ENCODE measurements at regions not wholly inside any gene's neighbourhood (a gene's known extent, or its start where the extent isn't known, plus 50 kb on each side); places are given as distances from the start of the nearest gene placed in this dataset.

- ATAC-seq, result no peak
- H3K27me3 ChIP-seq (ENCODE audit: control insufficient read depth in 1 of 2, insufficient read depth in 2 of 2, low read length in 2 of 2), result peaks cover 0 to 11% of the 10 kb centered on the region in 2 experiments; a peak in 2 of 5 replicates
- BruUV-seq (replicated peaks), result no TSS peak
- ChIA-PET POLR2A (interaction anchor here (7.0 kb wide), 1 partner anchor 64 kb away, joined by 55 read pairs; no protein-coding TSS in a partner anchor), CTCF (ENCODE audit: low intra/inter-chr PET ratio, low total read pairs) (no interaction called here)
- no peaks in the 10 kb centered on the region for H3K79me2 ChIP-seq (ENCODE audit: insufficient read depth, low read length)
- H4K20me1 ChIP-seq (ENCODE audit: insufficient read depth, low read length), result no peaks in the 10 kb centered on the region
- no peak for DNase-seq (ENCODE audit: low spot score)
- H3K4me3 ChIP-seq (replicated peaks in 1 of 3; ENCODE audit: insufficient read depth in 1 of 3, low read depth in 2 of 3, low read length in 3 of 3), result no peak overlapping the region
- H3K4me1 ChIP-seq (ENCODE audit: insufficient read depth, low read length), result peaks cover 67% of the 10 kb centered on the region
- FAIRE-seq, result no peak
- in situ Hi-C loops (cut with HindIII; ENCODE audit: extremely low pct_ligation_motif_present, low pct_unique_long_range_greater_than_20kb), result no loop called here
- no peak overlapping the region for H3K4me2 ChIP-seq (ENCODE audit: low read depth, low read length)
- intact Hi-C loops (cut with micrococcal nuclease; ENCODE audit: unreplicated experiment), result no loop called here
- no peak overlapping the region for H3K9ac ChIP-seq (ENCODE audit: insufficient read depth, low read depth, low read length)
- no peak overlapping the region for H3K27ac ChIP-seq (ENCODE audit: extremely low read length, insufficient read depth, low read length)
- H3K36me3 ChIP-seq (replicated peaks in 1 of 2; ENCODE audit: control insufficient read depth in 1 of 2, insufficient read depth in 2 of 2, low read length in 2 of 2), result no peaks in the 10 kb centered on the region
- WGBS (ENCODE audit: low lambda C conversion rate), result 48% methylated on average over 8 of the region's 8 CpGs
- H3K9me3 ChIP-seq (ENCODE audit: low read length), result no peaks in the 10 kb centered on the region
- H2AFZ ChIP-seq (ENCODE audit: low read length), result no peak overlapping the region
- TF ChIP-seq ZNF589 (CRISPR knock-in tag; conservative IDR thresholded peaks at IDR 0.05) (no peak), ZNF629 (CRISPR knock-in tag; conservative IDR thresholded peaks at IDR 0.05) (no peak), ZNF777 (CRISPR knock-in tag; IDR thresholded peaks at IDR 0.05) (no peak), ZBTB10 (CRISPR knock-in tag; IDR thresholded peaks at IDR 0.05; ENCODE audit: borderline replicate concordance) (no peak), REST (IDR thresholded peaks at IDR 0.05; ENCODE audit: borderline replicate concordance in 1 of 2, low read depth in 1 of 2, low read length in 2 of 2) (peak; percentile 14 to 82), GATAD2A (CRISPR knock-in tag; IDR thresholded peaks at IDR 0.05) (no peak), NFIC (IDR thresholded peaks at IDR 0.05; ENCODE audit: low read length) (no peak), ZNF687 (CRISPR knock-in tag; IDR thresholded peaks at IDR 0.05) (no peak), MNT (IDR thresholded peaks at IDR 0.05) (peak; percentile 84), FOXJ3 (CRISPR knock-in tag; IDR thresholded peaks at IDR 0.05; ENCODE audit: borderline replicate concordance) (no peak)
Measured at GRCh38 chr2:120401275-120402066, 55.5 kb downstream of the INHBB start.
